Keratinocyte (primary cell): ENCODE measurements at regions not wholly inside any gene's neighbourhood (a gene's known extent, or its start where the extent isn't known, plus 50 kb on each side); places are given as distances from the start of the nearest gene placed in this dataset.

Experiments used
- CTCF ChIP-seq, 3 experiments: IDR thresholded peaks in 1 of 3; conservative IDR thresholded peaks in 1 of 3; optimal IDR thresholded peaks in 1 of 3; 2 replicates in 2 of 3; 3 replicates in 1 of 3; pipeline versions ENCODE3 to v1.5.1; 2011; ENCODE audit warnings: low read length in 3 of 3, mild to moderate bottlenecking in 3 of 3, moderate library complexity in 2 of 3, control low read depth in 1 of 3, inconsistent platforms in 1 of 3; ENCODE audit not compliant: insufficient read depth in 2 of 3; ENCODE audit errors: extremely low read depth in 1 of 3
- EZH2 ChIP-seq: IDR thresholded peaks from one replicate; pipeline ENCODE4 v1.6.1; 2012; ENCODE audit warnings: inconsistent platforms, mild to moderate bottlenecking, low read length, moderate library complexity

GRCh38 chr15:54990793-54991192, 205.9 kb downstream of the RSL24D1 start:
- TF ChIP-seq EZH2 (no peak), CTCF (optimal IDR thresholded peaks at IDR 0.05 in 1 of 3, IDR thresholded peaks at IDR 0.05 in 1 of 3, conservative IDR thresholded peaks at IDR 0.05 in 1 of 3; ENCODE audit: extremely low read depth in 1 of 3, insufficient read depth in 2 of 3, low read length in 3 of 3) (no peak)
